H7 (cell line): ENCODE measurements at regions not wholly inside any gene's neighbourhood (a gene's known extent, or its start where the extent isn't known, plus 50 kb on each side); places are given as distances from the start of the nearest gene placed in this dataset.
"Not testable (repeated sequence)": the region's sequence is repeated elsewhere in the genome, so short reads cannot be mapped to it uniquely, and the experiment has no call there.

Experiments
- DNase-seq: peaks from one replicate; pipeline ENCODE4 v3.0.0; 2012
- H3K27me3 ChIP-seq: 2 replicates; pipeline ENCODE4 v1.6.0; 2011; ENCODE audit warnings: mild to moderate bottlenecking, low read length; ENCODE audit not compliant: control insufficient read depth, insufficient read depth
- H3K36me3 ChIP-seq: replicated peaks from 2 replicates; pipeline ENCODE4 v1.5.1; 2011; ENCODE audit warnings: low read length; ENCODE audit not compliant: control insufficient read depth, insufficient read depth
- H3K4me3 ChIP-seq: 2 replicates; pipeline ENCODE4 v1.5.1; 2011; ENCODE audit warnings: low read depth, mild to moderate bottlenecking, control low read depth, low read length, moderate library complexity; ENCODE audit not compliant: insufficient read depth

GRCh38 chr21:8997443-8998390, 1523.7 kb upstream of the TPTE start:
- not testable (repeated sequence) for DNase-seq, H3K36me3 ChIP-seq

DNA sequence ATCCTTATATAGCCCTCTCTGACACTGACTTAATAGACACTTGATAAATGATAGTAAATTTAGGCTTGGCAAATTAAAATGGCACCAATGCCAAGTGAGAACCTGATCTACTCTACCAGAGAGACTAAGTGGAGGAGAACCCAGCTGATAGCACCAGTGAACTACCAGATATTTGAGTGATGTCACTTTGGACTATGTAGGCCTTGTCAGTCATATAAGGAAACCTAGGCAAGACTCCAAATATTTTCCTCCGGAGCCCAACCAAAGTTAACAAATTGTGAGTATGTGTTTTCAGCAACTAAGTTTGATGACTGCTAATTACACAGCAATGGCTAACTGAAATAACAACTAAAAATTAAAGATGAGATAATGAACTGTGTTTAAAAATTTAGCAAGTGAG, 1522.9 kb upstream of the TPTE start:
- not testable (repeated sequence) for H3K36me3 ChIP-seq, H3K27me3 ChIP-seq, DNase-seq, H3K4me3 ChIP-seq

More at GRCh38 chr21:8997443-8998390, 1523.7 kb upstream of the TPTE start:
- H3K4me3 ChIP-seq, H3K27me3 ChIP-seq: not testable (repeated sequence)

DNA sequence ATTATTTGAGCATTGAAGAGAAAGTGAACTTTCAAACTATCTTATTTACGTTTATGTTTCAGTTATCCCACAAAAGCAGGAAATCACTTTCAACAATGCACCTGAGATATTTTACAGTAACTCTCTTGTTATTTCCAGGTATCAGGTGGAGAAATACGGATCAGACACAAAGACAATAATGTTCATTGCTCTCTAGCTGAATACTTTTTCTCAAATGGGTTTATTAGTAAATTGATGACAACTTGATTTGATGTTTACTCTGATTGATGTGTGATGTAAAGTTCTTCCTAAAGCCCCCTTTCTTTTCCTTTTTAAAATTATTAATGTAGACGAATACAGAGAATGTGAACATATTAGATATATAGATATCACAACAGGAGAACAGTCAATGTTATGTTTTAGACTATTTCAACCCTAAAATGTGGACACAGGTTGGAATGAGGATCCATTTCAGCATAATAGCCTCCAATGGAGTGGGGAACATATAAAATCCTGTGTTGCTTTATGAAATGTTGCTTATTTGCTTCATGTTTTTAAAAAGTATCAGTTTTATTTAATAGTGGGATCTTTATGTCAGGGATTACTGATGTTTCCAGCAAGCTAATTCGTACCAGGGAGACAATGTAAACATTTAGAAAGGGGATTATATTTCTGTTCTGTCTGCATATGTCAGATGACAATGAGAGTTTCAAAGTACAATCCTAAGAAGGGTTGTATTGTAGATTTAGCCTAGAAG, 1522.3 kb upstream of the TPTE start:
- H3K4me3 ChIP-seq, result no peak overlapping the region
- H3K36me3 ChIP-seq, result no peaks in the 10 kb centered on the region
- no peaks in the 10 kb centered on the region for H3K27me3 ChIP-seq
- no peak for DNase-seq

- DNase-seq, H3K27me3 ChIP-seq, H3K4me3 ChIP-seq, H3K36me3 ChIP-seq: not testable (repeated sequence)
These were observed 1521.3 kb upstream of the TPTE start for GRCh38 chr21:9000132-9000531.

GRCh38 chr21:9000671-9001070, 1520.7 kb upstream of the TPTE start:
- not testable (repeated sequence) for H3K4me3 ChIP-seq, H3K27me3 ChIP-seq, H3K36me3 ChIP-seq, DNase-seq

DNA sequence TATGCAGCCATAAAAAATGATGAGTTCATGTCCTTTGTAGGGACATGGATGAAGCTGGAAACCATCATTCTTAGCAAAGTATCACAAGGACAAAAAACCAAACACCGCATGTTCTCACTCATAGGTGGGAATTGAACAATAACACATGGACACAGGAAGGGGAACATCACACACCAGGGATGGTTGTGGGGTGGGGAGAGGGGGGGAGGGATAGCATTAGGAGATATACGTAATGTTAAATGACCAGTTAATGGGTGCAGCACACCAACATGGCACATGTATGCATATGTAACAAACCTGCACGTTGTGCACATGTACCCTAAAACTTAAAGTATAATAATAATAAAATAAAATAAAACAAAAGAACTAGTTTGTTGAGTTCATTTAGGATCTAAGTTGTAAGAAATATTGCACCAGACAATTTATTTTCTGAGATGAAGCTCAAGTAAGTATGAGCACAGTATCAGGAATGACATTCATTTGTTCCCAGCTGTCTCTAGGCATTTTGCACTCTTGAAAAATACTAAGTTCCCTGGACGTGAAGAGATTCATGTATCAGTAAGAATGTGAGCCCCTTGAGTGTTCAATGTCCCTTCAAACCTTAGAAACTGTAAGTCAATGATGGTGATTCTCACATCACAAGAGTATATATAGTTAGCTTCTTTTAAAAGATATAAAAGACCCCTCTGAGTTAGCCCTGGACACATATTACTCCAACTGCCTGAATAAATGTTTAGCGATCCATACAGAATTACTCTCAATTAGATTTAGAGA, 1519.3 kb upstream of the TPTE start:
- H3K27me3 ChIP-seq, DNase-seq, H3K36me3 ChIP-seq, H3K4me3 ChIP-seq: not testable (repeated sequence)

GRCh38 chr21:9003909-9004814, 1517.2 kb upstream of the TPTE start:
- not testable (repeated sequence) for H3K36me3 ChIP-seq

DNA sequence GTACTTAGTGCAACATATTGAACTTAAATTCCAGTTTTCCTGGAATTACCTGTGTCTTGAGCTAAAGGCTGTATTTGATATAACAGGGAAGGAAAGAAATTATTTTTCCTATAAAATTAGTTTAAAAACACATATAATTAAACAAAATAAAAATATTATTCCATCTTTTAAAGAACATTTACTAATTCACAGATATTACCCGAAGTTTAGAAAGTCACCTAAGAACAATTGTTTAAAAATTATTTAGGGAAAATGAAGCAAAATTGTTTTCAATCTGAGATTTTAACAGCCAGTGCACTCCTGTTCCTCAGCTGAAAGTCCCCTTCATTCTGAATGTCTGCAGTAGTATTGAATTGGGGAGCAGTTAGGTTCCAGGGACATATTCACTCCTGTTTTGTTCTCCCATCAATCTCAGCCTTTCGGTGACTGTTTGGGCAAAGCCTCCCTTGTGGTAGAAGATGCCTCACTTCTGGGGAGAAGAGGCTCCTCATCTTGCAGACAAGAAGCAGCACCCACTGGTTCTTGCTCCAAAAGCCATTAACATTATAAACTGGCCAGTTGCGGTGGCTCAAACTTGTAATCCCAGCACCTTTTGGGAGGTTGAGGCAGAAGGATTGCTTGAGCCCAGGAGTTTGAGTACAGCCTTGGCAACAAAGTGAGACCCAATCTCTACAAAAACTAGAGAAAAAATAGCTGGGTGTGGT, 1516.4 kb upstream of the TPTE start:
- not testable (repeated sequence) for H3K27me3 ChIP-seq, DNase-seq, H3K4me3 ChIP-seq, H3K36me3 ChIP-seq

More at GRCh38 chr21:9003909-9004814, 1517.2 kb upstream of the TPTE start:
- not testable (repeated sequence) for H3K27me3 ChIP-seq, DNase-seq, H3K4me3 ChIP-seq

- H3K4me3 ChIP-seq, H3K36me3 ChIP-seq, DNase-seq, H3K27me3 ChIP-seq: not testable (repeated sequence)
These were observed 1515.7 kb upstream of the TPTE start for GRCh38 chr21:9005671-9006070.

- not testable (repeated sequence) for H3K27me3 ChIP-seq, DNase-seq, H3K4me3 ChIP-seq, H3K36me3 ChIP-seq
These were observed 1515.3 kb upstream of the TPTE start for GRCh38 chr21:9006111-9006510.

- not testable (repeated sequence) for DNase-seq, H3K4me3 ChIP-seq, H3K27me3 ChIP-seq, H3K36me3 ChIP-seq
These were observed 1514.6 kb upstream of the TPTE start for GRCh38 chr21:9006553-9007323.

- H3K4me3 ChIP-seq, result no peak overlapping the region
- DNase-seq, result no peak
These were observed 1512.7 kb upstream of the TPTE start for GRCh38 chr21:9008636-9009035.

More at GRCh38 chr21:9008636-9009035, 1512.7 kb upstream of the TPTE start:
- Histone ChIP-seq H3K36me3 (no peaks in the 10 kb centered on the region), H3K27me3 (no peaks in the 10 kb centered on the region)
